GM10248 (cell line): ENCODE measurements at regions not wholly inside any gene's neighbourhood (a gene's known extent, or its start where the extent isn't known, plus 50 kb on each side); places are given as distances from the start of the nearest gene placed in this dataset.

Experiments
- CTCF ChIA-PET: fragments of 300-600 bp; sonication (Branson Sonifier 250); formaldehyde crosslinking; extraction: SDS; loops from one replicate; lab custom pipeline; 2021; ENCODE audit warnings: antibody characterized with exemption; lab: Yijun Ruan, JAX
- POLR2A ChIA-PET: fragments of 350-650 bp; sonication (Branson Sonifier 250); formaldehyde crosslinking; extraction: SDS; loops from one replicate; lab custom pipeline; 2020; ENCODE audit warnings: antibody characterized with exemption; lab: Yijun Ruan, JAX
- DNase-seq: peaks from one replicate; pipeline ENCODE4 v3.0.0; 2012; ENCODE audit errors: extremely low spot score
- TF ChIP-seq, protein P1 (sequence below): IDR thresholded peaks from 2 replicates; pipeline ENCODE4 v1.5.1; 2012; ENCODE audit warnings: mild to moderate bottlenecking, low read depth; ENCODE audit errors: extremely low read depth, missing control alignments, control extremely low read depth

DNA sequence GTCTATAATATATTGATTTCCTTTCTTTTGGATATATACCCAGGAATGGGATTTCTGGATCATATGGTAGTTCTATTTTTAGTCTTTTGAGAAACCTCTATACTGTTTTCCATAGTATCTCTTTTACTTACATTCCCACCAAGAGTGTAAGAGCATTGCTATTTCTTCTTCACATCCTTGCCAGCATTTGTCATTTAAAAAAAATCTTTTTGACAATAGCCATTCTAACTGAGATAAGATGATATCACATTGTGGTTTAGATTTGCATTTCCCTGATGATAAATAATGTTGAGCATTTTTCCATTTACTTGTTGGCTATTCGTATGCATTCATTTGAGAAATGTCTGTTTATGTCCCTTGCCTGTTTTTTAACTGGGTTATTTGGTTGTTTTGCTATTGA, 467.4 kb downstream of the COL11A1 start:
- DNase-seq = no peak
- ChIA-PET POLR2A (no interaction called here), CTCF (interaction anchor here (1.5 kb wide), 1 partner anchor 14 kb away, joined by 5 read pairs; no protein-coding TSS in a partner anchor)
- TF ChIP-seq, protein P1, sequence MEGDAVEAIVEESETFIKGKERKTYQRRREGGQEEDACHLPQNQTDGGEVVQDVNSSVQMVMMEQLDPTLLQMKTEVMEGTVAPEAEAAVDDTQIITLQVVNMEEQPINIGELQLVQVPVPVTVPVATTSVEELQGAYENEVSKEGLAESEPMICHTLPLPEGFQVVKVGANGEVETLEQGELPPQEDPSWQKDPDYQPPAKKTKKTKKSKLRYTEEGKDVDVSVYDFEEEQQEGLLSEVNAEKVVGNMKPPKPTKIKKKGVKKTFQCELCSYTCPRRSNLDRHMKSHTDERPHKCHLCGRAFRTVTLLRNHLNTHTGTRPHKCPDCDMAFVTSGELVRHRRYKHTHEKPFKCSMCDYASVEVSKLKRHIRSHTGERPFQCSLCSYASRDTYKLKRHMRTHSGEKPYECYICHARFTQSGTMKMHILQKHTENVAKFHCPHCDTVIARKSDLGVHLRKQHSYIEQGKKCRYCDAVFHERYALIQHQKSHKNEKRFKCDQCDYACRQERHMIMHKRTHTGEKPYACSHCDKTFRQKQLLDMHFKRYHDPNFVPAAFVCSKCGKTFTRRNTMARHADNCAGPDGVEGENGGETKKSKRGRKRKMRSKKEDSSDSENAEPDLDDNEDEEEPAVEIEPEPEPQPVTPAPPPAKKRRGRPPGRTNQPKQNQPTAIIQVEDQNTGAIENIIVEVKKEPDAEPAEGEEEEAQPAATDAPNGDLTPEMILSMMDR = no peak

DNA sequence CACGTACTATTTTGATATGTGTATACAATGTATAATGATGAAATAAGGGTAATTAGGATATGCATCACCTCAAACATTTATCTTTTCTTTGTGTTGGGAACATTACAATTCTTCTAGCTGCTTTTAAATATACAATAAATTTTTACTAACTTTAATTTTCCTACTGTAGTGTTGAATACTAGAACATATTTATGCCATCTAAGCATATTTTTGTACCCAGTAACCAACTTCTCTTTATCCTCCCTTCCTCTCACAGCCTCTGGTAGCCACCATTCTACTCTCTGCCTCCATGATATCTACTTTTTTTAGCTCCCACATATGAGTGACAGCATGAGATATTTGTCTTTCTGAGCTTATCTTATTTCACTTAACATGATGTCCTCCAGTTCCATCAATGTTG, 468.0 kb downstream of the COL11A1 start:
- no peak for DNase-seq
- CTCF ChIA-PET = no interaction called here
- POLR2A ChIA-PET = no interaction called here
- TF ChIP-seq, protein P1 = no peak

DNA sequence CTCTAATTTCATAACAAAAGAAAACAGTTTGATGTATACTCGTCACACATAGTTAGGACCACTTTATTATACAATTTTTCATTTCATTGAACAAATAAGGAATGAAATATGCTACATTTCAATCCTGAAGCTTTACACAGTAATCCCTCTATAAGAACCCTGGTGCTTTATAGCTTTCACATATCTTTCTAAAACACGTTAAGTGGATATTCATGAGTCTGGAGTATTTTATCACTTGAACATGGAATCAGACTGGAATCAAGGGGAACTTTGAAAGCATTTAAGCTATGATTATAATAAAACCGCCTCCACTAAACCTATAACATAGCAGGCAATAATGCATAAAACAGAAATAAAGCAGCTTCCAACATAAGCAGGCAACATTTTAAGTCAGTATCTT, 476.6 kb downstream of the COL11A1 start:
- TF ChIP-seq, protein P1 = no peak
- ChIA-PET CTCF (interaction anchor here (1.9 kb wide), 1 partner anchor 21 kb away, joined by 6 read pairs; no protein-coding TSS in a partner anchor), POLR2A (no interaction called here)
- DNase-seq = no peak

DNA sequence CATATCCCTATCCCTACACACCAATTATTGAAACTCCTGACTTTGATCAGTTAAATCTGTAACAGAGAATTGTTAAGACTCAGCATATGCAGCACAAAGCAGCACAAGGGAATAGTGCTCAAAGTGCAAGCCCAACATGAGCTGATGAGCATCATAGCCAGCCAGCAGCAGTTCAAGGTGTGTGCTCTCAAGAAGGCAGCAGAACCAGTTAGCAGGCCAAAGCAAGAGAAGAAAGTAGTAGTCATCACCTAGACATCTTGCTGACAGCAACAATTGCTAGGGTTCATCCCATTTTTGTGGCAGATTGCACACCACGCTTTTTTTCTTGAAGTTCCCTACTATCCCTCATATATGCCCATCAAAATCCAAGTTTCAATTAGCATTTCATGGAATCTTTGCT, 478.3 kb downstream of the COL11A1 start:
- ChIA-PET POLR2A (no interaction called here), CTCF (no interaction called here)
- no peak for DNase-seq
- TF ChIP-seq, protein P1 = no peak

DNA sequence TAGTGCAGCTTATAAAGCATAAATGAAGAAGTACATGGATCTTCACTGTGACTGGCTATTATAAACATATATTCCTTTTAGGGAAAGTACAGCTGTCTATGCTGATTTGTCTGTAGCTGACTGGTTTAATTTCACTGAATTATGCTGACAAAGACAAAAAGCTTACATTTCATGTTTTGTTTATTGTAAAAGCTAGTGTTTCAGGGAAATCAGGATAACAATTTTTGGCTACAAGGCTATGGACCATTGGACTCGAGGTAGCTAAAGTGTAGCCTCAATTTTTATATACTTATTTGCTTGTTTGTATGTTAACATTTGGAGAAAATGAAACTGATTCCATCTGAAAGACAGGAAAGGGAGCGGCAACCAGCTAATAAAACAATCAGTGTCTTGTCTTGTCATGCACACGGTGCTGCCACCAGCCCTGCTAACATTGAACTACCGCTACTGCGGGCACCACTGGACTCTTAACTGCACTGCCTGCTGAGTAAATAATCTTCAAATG, 480.2 kb downstream of the COL11A1 start:
- POLR2A ChIA-PET = no interaction called here
- TF ChIP-seq, protein P1 = no peak
- CTCF ChIA-PET = interaction anchor here (1.2 to 2.2 kb wide), 2 partner anchors 13 to 17 kb away, joined by 3 to 5 read pairs; no protein-coding TSS in a partner anchor
- no peak for DNase-seq

DNA sequence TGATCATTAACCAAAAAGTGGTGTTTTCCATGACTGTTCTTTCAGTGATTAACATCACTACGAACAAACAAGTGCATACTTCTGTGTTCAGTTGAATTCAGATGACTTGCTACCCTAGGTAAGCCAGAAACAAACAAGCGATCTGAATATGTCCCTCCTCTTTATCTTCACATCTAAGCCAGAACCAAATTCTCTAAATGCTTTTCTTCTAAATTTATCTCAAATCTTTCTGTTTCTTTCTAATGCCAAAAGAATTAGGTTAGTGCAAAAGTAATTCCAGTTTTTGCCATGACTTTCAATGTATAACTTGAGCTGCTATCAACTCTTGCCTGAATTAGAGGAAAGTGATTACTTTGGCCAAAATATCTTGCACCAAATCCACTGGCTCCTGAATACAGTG, 481.2 kb downstream of the COL11A1 start:
- ChIA-PET CTCF (interaction anchor here (1.2 to 2.2 kb wide), 2 partner anchors 14 to 16 kb away, joined by 3 to 5 read pairs; no protein-coding TSS in a partner anchor), POLR2A (no interaction called here)
- DNase-seq = no peak
- TF ChIP-seq, protein P1 = no peak
